Activated B cell treated with CpG ODN at 0.5 μM for 24 hours (primary cell): ENCODE measurements at regions not wholly inside any gene's neighbourhood (a gene's known extent, or its start where the extent isn't known, plus 50 kb on each side); places are given as distances from the start of the nearest gene placed in this dataset.

Experiments
- ATAC-seq: fragments of 200-7000 bp; cut with Tn5 transposase; one replicate; pipeline ENCODE4 v1.10.0; 2021; ENCODE audit warnings: low read depth, mild to moderate bottlenecking, moderate library complexity
- CTCF ChIA-PET: fragments of 350-600 bp; sonication (Branson Sonifier 250); formaldehyde crosslinking; loops from one replicate; lab custom pipeline; 2021; ENCODE audit warnings: antibody characterized with exemption; lab: Charles Lee
- POLR2A ChIA-PET: fragments of 350-600 bp; sonication (Branson Sonifier 250); formaldehyde crosslinking; loops from one replicate; lab custom pipeline; 2021; ENCODE audit warnings: antibody characterized with exemption; lab: Charles Lee
- DNase-seq: peaks from one replicate; pipeline ENCODE4 v3.0.0; 2022
- H3K27ac Mint-ChIP-seq: one replicate; pipeline ENCODE4 v1.8.0; 2020; ENCODE audit warnings: mixed read lengths
- H3K27me3 Mint-ChIP-seq: one replicate; pipeline ENCODE4 v1.8.0; 2021; ENCODE audit warnings: mixed read lengths
- H3K36me3 Mint-ChIP-seq: one replicate; pipeline ENCODE4 v1.8.0; 2021; ENCODE audit warnings: low read depth, mixed read lengths
- H3K4me1 Mint-ChIP-seq: one replicate; pipeline ENCODE4 v1.8.0; 2021; ENCODE audit warnings: mixed read lengths
- H3K4me3 Mint-ChIP-seq: one replicate; pipeline ENCODE4 v1.8.0; 2020; ENCODE audit warnings: mild to moderate bottlenecking, mixed read lengths
- H3K9me3 Mint-ChIP-seq: one replicate; pipeline ENCODE4 v1.8.0; 2020; ENCODE audit warnings: mixed read lengths
- intact Hi-C: fragments of 100-400 bp; cut with micrococcal nuclease; formaldehyde crosslinking; loops from one replicate; pipeline ENCODE4 v1.15.1; 2024
- TF ChIP-seq, protein P1 (sequence below): fragments of 200-600 bp; IDR thresholded peaks from one replicate; pipeline ENCODE4 v1.8.0; 2022; ENCODE audit warnings: antibody characterized with exemption, mild to moderate bottlenecking

DNA sequence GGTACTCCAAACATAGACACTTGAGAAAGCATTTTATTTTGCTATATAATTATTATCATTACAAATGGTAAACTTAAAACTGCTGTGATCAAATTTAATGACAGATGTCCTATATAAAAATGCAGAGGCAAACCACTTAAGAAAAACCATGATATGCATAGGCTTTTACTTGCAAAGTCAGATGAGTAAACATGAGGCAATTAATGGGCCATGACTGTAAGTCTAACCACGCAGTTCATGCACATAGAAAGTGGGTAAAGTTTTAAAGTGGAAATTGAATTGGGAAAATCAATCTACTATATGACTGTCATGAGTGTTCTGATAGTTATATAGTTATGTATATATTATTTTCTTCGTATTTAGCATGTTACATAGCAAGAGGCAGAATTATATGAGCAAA, 219.2 kb downstream of the PTPRC start:
- ATAC-seq (no peak), DNase-seq (no peak)
- no peak overlapping the region for H3K27ac Mint-ChIP-seq
- intact Hi-C loops = no loop called here
- H3K27me3 Mint-ChIP-seq = no peaks in the 10 kb centered on the region
- ChIA-PET POLR2A (no interaction called here), CTCF (no interaction called here)
- no peaks in the 10 kb centered on the region for H3K9me3 Mint-ChIP-seq
- TF ChIP-seq, protein P1, sequence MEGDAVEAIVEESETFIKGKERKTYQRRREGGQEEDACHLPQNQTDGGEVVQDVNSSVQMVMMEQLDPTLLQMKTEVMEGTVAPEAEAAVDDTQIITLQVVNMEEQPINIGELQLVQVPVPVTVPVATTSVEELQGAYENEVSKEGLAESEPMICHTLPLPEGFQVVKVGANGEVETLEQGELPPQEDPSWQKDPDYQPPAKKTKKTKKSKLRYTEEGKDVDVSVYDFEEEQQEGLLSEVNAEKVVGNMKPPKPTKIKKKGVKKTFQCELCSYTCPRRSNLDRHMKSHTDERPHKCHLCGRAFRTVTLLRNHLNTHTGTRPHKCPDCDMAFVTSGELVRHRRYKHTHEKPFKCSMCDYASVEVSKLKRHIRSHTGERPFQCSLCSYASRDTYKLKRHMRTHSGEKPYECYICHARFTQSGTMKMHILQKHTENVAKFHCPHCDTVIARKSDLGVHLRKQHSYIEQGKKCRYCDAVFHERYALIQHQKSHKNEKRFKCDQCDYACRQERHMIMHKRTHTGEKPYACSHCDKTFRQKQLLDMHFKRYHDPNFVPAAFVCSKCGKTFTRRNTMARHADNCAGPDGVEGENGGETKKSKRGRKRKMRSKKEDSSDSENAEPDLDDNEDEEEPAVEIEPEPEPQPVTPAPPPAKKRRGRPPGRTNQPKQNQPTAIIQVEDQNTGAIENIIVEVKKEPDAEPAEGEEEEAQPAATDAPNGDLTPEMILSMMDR = no peak
- no peaks in the 10 kb centered on the region for H3K36me3 Mint-ChIP-seq
- no peaks in the 10 kb centered on the region for H3K4me1 Mint-ChIP-seq
- no peak overlapping the region for H3K4me3 Mint-ChIP-seq

GRCh38 chr1:198860371-198860770, 221.5 kb downstream of the PTPRC start:
- POLR2A ChIA-PET = no interaction called here
- no peaks in the 10 kb centered on the region for H3K4me1 Mint-ChIP-seq
- ATAC-seq = no peak
- no peaks in the 10 kb centered on the region for H3K27me3 Mint-ChIP-seq
- H3K27ac Mint-ChIP-seq = no peak overlapping the region
- no peaks in the 10 kb centered on the region for H3K36me3 Mint-ChIP-seq
- no peak for DNase-seq
- intact Hi-C loops = no loop called here
- H3K4me3 Mint-ChIP-seq = no peak overlapping the region
- H3K9me3 Mint-ChIP-seq = no peaks in the 10 kb centered on the region
- TF ChIP-seq, protein P1 = no peak
- CTCF ChIA-PET = interaction anchor here (1.0 kb wide), 1 partner anchor 9 kb away, joined by 3 read pairs; no protein-coding TSS in a partner anchor

- H3K4me1 Mint-ChIP-seq = no peaks in the 10 kb centered on the region
- no peaks in the 10 kb centered on the region for H3K27me3 Mint-ChIP-seq
- TF ChIP-seq, protein P1 = no peak
- no peak overlapping the region for H3K4me3 Mint-ChIP-seq
- DNase-seq (no peak), ATAC-seq (no peak)
- no peak overlapping the region for H3K27ac Mint-ChIP-seq
- ChIA-PET CTCF (interaction anchor here (1.0 kb wide), 1 partner anchor 8 kb away, joined by 3 read pairs; no protein-coding TSS in a partner anchor), POLR2A (no interaction called here)
- no peaks in the 10 kb centered on the region for H3K9me3 Mint-ChIP-seq
- H3K36me3 Mint-ChIP-seq = no peaks in the 10 kb centered on the region
- intact Hi-C loops = no loop called here
Measured at GRCh38 chr1:198861636-198862035, 222.8 kb downstream of the PTPRC start.

DNA sequence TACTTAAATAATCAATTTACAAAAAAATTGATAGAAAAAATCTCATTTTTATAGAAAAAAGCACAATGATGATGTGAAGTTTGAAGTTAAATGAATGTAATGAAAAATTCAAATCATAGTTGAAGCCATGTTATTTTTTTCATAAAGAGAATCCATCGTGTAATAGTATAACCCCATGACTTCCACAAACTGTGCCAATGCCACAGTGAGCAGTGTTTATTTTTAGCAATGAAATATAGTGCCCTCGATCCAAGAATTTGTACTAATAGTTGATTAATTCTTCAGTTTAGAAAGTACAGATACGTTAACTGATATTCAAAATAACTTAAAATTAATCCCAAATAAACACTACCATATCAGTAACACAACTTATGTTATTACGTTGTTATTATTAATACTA, 225.9 kb downstream of the PTPRC start:
- H3K4me1 Mint-ChIP-seq = no peaks in the 10 kb centered on the region
- TF ChIP-seq, protein P1 = no peak
- no peaks in the 10 kb centered on the region for H3K36me3 Mint-ChIP-seq
- no peak overlapping the region for H3K4me3 Mint-ChIP-seq
- H3K9me3 Mint-ChIP-seq = no peaks in the 10 kb centered on the region
- no peak for DNase-seq
- intact Hi-C loops = no loop called here
- POLR2A ChIA-PET = no interaction called here
- no peak overlapping the region for H3K27ac Mint-ChIP-seq
- no peak for ATAC-seq
- H3K27me3 Mint-ChIP-seq = no peaks in the 10 kb centered on the region
- CTCF ChIA-PET = no interaction called here

DNA sequence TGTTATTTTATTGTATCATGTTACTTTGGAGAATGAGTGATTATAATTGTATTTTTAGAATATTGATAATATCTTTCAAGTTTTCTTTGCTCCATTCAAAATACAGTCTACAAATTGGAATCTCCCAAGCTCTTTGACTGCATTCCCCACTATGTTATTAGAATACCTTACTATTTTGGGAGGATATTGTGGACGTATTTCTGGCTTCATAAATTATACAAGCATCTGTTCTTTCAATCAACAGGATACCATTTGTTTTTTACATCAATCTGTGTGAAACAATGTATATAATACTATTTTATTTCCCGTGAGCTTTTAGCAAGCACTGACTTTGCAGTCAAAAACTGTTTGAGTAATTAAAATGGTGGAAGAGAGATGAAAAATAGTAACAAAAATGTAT, 226.5 kb downstream of the PTPRC start:
- intact Hi-C loops = no loop called here
- ChIA-PET POLR2A (no interaction called here), CTCF (no interaction called here)
- ATAC-seq (no peak), DNase-seq (no peak)
- Mint-ChIP-seq H3K27me3 (no peaks in the 10 kb centered on the region), H3K4me1 (no peaks in the 10 kb centered on the region), H3K36me3 (no peaks in the 10 kb centered on the region), H3K9me3 (no peaks in the 10 kb centered on the region), H3K27ac (no peak overlapping the region), H3K4me3 (no peak overlapping the region)
- TF ChIP-seq, protein P1 = no peak
